Activated CD4-positive, alpha-beta T cell treated with anti-CD3 and anti-CD28 coated beads for 1 hour (primary cell): ENCODE measurements at regions not wholly inside any gene's neighbourhood (a gene's known extent, or its start where the extent isn't known, plus 50 kb on each side); places are given as distances from the start of the nearest gene placed in this dataset.
"Not testable (repeated sequence)": the region's sequence is repeated elsewhere in the genome, so short reads cannot be mapped to it uniquely, and the experiment has no call there.

ENCODE experiments used
- DNase-seq: peaks from one replicate; pipeline ENCODE4 v3.0.0-alpha.2; 2020

DNA sequence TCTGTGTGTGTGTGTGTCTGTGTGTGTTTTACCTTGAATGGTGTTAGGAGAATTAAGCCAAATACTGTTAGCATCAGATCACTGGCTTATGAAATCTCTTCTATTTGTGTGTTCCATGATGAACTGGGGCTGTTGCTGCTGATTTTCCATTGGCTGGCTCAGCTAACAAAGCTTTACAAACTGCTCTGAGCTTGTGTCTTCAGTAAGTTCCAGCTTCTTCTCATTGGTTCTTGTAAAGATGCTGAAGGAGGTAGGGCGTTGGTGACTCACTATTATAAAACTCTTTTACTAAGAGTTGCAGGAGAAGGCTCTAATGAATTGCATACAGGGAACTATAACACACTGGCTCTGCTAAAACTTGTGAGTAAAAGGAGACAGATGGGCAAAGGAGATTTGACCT lies 136.4 kb upstream of the PRKCQ start:
- no peak for DNase-seq

DNA sequence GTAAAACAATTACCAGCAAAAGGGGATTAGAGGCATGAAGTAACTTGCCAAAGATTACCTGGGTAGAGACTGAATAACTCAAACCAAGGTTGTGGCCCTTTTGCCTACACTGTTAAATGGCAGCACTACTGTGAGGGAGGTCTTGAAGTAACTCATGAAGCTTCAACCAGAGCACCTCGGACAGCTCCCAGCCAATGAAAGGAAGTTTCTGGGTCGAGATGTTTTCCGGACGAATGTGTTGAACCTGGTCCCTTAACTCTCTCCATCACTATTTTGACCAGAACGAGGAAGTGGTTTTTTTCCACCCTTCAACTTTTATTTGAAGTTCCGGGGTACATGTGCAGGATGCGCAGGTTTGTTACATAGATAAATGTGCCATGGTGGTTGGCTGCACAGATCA lies 133.6 kb upstream of the PRKCQ start:
- no peak for DNase-seq

DNA sequence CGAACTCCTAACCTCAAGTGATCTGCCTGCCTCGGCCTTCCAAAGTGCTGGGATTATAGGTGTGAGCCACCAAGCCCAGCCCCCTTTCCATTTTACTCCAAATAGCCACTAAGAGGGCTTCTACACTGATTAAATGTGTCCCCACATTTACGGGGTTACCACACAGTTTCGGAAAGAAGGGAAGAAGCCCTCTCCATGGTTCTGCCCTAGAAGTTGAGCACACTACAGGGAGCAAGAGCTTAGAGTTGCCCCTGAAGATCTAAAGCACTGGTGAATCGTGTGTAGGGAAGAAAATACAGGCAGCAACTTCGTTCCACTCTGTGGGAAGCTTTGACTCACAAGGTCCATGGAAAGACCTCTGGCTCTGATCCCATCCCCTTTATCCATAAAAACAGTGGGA lies 133.0 kb upstream of the PRKCQ start:
- DNase-seq = no peak

DNA sequence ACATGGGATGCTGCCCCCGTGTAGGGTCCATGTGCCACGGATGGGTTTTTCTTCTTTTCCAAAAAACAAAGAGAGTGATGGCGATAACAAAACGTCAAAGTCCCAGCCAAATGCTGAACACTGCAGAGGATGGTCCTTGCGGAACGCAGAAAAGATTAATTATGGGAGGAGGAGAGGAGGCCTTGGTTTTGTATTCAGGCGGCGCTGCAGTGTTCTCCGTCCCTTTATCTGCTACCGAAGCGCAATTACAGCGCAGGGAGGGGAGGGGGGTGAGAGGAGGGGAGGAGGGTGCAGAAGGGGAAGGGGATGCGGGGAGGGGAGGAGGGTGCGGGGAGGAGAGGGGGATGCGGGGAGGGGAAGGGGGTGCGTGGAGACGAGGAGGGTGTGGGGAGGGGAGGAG lies 131.8 kb upstream of the PRKCQ start:
- DNase-seq = no peak

DNA sequence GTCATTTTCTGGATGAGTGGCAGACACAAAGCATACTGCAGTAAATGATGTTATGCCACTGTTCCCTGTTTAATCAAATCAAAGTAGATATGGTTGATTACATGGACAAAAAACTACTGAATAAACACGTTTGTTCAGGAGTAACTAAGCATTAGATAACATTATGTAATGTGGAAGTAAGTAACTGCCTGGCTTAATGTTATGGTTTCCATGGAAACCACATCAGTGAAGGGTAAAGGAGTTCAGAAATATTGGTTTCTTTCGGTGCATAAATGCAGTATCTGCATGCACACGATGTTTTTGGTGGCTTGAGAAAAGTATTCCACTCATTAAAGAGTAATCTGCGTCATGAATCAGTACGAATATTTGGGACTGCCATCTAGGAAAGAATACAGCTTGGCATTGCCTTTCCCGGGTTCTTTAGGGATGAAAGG lies 131.3 kb upstream of the PRKCQ start:
- DNase-seq = no peak

DNA sequence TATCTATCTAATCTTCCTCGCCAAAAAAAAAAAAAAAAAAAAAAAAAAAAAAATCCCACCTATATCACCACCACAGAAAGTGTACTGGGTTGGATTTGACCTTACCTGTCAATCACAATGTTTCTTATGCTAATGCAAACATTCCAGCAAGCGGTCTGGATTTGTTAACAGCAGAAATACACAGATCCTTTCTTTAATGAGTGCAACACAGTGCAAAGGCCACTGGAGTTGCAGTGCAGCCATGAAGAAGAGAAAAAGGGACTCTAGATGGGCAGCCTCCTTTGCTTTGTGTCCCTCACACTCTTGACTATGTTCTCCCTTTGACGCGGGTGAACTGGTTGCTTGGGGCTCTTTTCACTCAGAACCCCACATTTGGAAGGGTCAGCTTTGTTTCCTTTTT lies 127.3 kb upstream of the PRKCQ start:
- no peak for DNase-seq

DNA sequence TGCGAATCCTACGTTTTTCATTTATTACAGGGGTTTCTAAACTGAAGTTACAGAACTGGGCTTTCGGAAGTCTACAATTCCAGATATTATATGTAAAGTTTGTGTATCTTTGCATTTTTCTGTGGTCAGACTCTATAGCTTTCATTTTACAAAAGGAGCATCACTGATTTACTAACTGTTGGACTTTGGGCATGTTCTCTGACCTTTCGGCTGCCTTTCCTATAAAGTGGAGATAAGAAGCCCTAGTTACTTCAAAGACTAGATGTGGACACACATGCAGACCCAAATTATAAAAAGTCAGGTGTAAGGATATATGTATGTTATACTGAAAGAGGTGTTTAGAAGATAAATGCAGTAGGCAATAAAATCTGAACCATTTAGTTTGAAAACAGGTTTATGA lies 126.6 kb upstream of the PRKCQ start:
- no peak for DNase-seq

DNA sequence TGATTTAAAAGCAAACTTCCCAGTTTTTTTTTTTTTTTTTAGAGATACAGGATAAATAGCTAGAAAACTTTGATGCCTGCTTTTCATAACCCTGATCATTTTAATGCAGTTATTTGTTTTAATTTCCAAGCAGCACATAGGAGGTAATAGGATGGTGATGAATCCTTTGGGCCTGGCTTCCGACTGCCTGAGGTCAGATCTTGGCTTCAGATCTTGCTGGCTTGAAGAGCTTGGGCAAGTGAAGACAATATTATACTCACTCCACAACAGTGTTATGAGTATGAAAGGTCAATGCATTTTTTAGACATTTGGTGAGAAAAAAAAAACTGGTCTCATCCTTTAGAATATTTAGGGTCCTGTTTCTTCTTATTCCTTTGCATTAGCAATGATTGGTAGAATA lies 124.8 kb upstream of the PRKCQ start:
- DNase-seq = no peak

DNA sequence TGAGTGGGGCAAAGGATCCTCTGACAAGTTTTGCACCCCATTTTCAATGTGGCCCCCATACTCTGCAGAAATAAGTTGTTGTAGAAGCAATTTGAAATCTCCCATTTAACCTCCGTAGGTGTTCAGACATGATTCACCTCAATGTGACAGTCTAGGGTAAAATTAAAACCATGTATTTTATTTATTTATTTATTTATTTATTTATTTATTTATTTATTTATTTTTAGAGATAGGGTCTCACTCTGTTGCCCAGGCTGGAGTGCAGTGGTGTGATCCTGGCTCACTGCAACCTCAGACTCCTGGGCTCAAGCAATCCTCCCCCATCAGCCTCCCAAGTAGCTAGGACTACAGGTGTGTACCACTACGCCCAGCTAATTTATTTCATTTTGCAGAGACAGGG lies 122.8 kb upstream of the PRKCQ start:
- not testable (repeated sequence) for DNase-seq

DNA sequence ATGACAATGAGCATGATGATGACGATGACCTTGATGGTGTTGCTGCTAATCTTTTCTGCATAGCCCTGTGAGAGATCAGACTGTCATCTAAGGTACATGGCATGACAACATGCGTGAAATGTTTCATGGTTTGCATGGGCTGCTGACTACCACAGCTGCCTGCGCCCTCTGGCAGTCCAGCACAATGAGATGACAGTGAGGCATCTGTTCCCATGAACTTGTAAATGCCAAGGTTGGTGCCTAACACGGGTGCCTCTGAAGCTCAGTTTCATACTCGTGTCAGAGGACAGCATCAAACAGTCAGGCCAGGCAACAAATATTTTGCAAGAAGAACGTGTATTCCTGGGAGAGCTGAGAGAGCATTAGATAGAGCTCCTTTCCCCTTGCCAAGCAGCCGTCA lies 122.0 kb upstream of the PRKCQ start:
- no peak for DNase-seq

DNA sequence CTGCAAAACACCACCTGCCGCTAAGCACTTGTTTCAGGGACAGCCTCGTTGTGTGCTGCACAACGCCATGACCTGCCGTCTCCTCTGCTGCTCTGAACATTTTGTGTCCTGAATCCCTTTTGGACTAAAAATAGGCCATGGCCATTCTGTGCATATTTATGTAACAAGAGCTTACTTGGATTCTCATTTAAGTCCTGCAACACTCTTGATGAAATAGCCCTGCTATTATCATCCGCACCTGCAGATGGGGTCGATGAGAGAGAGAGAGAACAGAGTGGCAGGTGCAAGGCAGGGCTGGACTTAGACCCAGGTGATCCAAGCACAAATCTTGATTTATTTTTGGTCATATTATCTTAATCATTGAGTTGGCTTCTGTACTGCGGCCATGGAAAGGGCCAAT lies 121.2 kb upstream of the PRKCQ start:
- no peak for DNase-seq

DNA sequence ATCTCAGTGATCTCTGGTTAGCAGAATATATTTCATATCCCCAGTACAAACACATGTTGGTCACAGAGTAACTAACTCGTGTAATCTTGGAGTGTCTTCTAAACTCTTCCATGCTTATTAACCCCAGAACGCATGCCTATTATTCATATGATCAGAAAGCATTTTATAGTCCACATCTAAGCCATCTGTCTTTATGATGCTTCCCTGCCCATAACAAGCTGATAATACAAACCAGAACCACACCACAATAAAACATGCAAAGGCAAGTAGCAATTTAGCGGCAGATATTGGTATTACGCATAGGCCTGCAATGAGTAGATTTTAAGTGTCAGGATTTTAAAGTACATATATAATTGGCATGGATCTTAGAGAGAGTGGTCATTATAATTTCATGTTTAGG lies 120.0 kb upstream of the PRKCQ start:
- no peak for DNase-seq

DNA sequence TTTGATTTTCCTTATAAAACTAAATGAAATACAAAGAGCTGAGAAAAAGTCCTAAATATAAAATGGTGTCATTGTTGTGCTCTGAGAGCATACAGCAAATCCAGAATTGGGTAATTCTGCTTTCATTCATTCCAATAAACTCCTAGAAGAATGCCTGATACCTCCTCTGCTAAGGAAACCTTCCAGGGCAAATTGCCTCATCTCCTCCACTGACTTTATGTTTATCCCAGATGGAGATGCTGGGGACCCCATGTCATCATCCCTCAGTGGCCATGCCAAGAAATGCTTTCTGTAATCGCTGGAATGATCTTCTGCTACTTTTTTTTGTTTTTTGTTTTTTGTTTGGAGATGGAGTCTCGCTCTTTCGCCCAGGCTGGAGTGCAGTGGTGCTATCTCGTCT lies 119.3 kb upstream of the PRKCQ start:
- DNase-seq = no peak

DNA sequence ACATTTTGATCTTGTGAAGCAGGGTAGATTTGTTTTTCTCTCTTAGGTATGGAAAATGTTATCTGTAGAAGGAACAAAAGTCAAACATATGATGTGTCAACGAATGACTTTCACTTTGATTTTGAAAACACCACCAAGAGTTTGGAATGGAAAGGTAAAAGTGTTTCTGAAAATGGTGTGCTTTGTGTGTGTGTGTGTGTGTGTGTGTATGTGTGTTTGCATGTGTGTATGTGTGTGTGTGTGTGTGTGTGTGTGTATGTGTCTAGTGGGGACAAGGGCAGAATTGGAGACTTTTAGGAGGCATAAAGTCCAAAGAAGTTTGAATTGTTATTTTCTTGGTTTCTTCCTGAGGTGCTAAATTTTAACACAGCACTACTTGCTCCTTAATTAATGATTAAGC lies 115.4 kb upstream of the PRKCQ start:
- DNase-seq = no peak

DNA sequence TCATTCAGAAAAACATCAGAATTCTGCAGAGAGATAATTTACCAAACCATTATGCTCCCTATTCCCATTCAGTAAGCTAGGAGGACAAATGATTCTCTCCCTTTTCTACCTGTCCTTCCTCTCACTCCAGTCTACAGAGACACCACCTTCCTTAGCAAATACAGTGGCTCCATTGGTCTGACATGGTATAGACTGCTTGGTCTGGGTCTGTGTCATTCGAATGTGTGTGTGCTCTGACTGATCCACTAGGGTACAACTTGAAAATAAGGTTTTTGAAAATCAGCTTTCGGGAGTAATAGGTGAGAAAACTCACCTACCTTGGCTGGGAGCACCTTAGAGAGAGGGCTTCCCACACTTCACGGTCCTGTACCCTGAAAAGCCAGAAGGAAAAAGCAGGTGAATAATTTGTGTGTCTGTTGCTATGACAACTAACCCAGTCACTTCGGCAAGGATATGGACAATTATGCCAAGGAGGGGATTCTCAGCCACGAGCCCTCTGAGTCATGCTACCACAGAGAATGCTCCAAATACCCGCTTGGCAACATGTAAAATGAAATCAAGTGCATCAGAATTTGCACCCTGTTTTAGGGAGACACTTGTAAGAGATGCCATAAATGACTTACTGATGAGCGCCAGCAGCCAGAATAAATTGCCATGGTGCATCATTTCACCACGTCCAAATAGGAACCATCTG lies 114.5 kb upstream of the PRKCQ start:
- no peak for DNase-seq

DNA sequence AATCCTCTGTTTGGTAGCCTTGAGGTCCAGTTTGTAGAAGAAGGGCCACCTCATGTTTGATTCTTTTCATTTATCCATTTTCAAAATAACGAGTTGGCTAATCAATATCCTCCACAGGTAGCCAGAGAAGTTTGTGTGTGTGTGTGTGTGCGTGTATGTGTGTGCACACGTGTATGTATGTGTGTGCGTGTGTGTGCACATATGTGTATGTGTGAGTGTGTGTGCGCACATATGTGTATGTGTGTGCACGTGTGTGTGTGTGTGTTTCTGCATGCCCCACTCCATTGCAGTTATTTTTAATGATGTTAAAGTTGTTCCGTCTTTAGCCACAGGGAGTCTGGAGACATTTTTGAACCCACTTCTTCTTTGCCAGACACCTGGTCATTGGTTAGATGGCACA lies 112.8 kb upstream of the PRKCQ start:
- DNase-seq = no peak

DNA sequence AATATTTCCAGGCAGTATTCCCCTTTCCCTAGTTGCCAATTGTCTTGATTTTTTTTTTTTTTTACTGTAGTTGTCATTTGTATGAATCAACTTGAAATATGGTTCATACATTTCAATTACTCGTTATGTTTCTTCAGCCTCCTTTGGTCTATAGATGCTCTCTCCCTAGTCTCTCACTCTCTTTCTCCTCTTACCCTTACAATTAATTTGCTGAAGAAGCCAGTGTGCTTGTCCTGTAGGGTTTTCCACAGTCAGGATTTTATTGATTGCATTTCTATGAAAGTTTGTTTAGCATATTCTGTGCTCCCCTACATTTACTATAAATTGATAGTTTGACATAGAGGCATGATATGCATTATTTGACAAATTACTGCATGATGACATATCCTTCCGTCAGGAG lies 112.0 kb upstream of the PRKCQ start:
- DNase-seq = no peak

DNA sequence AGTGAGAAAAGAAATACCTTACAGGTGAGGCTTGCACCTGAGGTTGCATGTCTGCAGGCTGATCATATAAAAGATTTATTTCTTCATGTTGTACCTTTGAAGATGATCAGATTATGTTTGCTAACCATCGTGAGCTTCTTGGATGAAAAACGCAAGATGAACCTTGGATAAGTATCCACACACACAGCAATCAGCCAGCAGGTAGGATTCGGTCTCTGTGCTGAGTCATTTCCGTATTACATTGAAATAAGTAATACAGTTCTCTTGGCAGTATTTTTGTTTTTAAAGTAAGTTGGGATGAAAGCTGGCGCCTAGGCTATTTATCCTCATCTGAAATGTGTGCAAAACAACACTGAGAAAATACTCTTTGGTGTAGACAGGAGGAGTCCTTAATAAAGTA lies 109.0 kb upstream of the PRKCQ start:
- DNase-seq = no peak

DNA sequence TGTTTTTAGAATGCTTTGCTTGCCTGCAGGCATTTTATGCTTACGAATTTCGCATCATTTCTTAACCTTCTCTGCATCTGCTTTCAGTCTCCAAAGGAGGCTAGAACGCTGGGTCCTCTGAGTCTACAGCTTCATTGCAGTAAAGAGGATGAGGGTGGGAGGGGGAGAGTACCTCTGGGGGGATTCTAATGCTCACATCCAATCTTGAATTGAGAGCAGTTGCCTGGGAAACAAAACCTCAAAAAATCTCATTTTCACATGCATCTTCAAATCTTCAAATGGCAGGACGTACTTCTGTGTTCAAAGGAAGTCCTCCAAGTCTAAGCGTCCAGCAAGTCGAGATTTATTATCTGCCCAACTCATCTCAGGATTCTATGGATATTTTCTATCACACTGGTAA lies 100.7 kb upstream of the PRKCQ start:
- no peak for DNase-seq

DNA sequence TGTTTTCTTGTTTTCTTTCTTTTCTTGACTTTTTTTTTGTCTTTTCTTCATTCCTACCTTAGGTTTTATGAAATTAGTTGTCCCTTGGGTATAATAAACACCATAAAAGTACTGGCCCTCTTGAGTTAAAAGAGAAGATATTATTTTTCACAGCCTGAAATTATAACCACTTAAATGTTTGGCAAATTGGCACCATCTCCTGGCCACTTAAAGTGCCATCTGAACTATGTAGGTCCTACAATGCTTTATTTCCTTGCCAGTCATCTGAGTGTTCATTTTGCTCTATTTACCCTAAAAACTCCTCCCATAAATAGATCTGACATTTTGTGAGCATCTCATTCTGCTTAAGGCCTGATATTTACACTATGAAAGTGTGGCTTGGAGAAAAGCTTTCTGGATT lies 98.9 kb upstream of the PRKCQ start:
- DNase-seq = no peak

DNA sequence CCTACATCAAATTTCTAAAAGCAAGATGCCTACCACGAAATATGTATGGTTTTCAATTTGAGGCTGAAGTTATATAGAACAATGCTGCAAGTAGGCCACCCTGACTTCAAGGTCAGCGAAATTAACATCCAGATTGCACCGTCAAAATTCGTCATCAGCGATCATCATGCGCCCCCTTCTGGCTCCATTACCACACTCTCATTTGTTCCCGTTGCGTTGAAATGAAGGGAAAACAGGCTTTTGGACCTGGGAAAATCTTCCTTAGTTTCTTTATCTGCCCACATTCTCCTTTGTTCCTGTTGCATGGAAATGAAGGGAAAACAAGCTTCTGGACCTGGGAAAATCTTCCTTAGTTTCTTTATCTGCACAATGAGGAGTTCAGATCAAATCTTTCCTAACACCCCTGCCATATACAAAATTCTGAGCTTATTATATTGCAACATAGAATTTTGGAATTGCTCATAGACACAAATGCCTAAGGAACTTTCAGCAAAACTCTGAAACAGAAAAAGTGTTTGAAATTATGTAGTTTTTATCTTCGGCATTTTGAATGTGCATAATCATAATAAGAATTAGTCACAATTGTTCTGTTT lies 98.2 kb upstream of the PRKCQ start:
- peak; percentile 37 for DNase-seq

DNA sequence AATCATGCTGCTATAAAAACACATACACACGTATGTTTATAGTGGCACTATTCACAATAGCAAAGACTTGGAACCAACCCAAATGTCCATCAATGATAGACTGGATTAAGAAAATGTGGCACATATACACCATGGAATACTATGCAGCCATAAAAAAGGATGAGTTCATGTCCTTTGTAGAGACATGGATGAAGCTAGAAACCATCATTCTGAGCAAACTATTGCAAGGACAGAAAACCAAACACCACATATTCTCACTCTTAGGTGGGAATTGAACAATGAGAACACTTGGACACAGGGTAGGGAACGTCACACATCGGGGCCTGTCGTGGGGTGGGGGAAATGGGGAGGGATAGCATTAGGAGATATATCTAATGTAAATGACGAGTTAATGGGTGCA lies 97.1 kb upstream of the PRKCQ start:
- DNase-seq = not testable (repeated sequence)

DNA sequence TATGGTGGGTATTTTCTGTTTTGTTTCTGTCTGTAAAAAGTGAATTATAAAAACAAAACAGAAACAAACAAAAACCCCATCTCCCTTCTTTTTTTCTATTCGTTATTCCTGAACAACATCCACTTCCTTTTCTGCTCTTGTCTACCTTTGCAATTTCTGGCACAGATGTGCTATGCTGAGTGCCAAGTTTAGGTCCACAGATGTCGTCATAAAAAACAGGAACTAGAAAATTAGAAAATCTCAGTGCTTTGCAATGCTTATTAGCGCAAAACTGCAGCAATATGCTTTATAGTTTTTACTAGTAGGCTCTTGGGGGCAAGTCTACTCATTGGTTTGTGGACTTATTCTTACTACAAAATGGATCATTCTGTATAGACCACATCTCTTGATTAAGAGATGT lies 94.2 kb upstream of the PRKCQ start:
- DNase-seq = no peak

DNA sequence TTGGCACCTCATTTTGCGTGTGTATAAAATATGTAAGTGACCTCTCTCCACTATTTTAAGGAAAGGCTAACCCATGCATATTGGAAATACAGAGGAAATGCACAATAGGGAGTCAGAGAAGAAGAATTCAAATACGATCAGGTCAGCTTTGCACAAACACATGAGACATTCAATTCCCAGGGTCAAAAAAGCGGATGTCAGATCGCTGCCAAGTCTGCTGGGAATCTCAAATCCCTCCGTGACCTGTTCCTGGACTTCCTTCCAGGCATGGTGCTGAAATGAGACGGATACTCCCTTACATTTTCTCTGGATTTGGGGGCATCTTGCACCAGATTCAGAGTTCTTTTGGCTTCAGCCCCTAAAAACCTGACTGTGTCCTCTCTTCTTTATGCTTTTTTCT lies 91.9 kb upstream of the PRKCQ start:
- no peak for DNase-seq

DNA sequence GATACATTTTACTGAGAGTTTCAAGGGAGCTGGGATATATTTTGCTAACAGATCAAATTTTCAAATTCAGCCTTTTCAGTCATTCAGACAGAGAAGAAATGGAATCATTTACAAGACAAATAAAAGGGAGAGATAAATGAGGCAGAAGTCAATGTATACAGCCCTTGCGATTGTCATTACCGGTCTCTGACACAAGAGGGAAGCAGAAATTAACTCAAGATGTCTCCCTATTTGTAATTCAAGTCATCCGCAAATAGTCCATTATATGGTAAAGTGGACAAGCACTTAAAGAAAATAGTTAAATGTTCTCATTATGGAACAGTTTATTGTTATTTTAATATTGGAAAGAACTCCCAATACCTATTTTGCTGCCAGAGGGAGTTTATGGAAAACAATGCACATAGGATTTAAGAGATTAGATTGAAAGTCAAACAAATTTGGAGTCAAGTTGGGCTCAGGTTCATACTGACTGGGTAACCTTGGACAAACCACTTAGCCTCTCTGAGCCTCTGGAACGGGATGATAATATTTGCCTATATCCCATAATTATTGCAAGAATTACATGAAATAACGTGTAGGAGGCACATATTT lies 89.3 kb upstream of the PRKCQ start:
- DNase-seq = no peak
